Neuronal stem cell (in vitro differentiated cells): ENCODE measurements at regions not wholly inside any gene's neighbourhood (a gene's known extent, or its start where the extent isn't known, plus 50 kb on each side); places are given as distances from the start of the nearest gene placed in this dataset.
"Not testable (repeated sequence)": the region's sequence is repeated elsewhere in the genome, so short reads cannot be mapped to it uniquely, and the experiment has no call there.

Experiments used
- DNase-seq: peaks from one replicate; pipeline ENCODE4 v3.0.0-alpha.2; 2013; ENCODE audit warnings: low spot score
- H2AFZ ChIP-seq: one replicate; pipeline ENCODE4 v1.6.1; 2013; ENCODE audit warnings: mild to moderate bottlenecking, low read length, inconsistent platforms
- H2AK5ac ChIP-seq: 2 replicates; pipeline ENCODE4 v1.6.1; 2013; ENCODE audit warnings: low read depth, mild to moderate bottlenecking, inconsistent platforms, low read length, moderate library complexity, mixed read lengths
- H2BK120ac ChIP-seq: 2 replicates; pipeline ENCODE4 v1.6.1; 2013; ENCODE audit warnings: low read depth, mild to moderate bottlenecking, inconsistent platforms, low read length, moderate library complexity, mixed read lengths
- H2BK12ac ChIP-seq: one replicate; pipeline ENCODE4 v1.6.1; 2013; ENCODE audit warnings: low read length, inconsistent platforms
- H2BK15ac ChIP-seq: 2 replicates; pipeline ENCODE4 v1.6.1; 2013; ENCODE audit warnings: mild to moderate bottlenecking, low read length, inconsistent platforms, mixed read lengths
- H2BK5ac ChIP-seq: one replicate; pipeline ENCODE4 v1.6.1; 2013; ENCODE audit warnings: inconsistent platforms, mild to moderate bottlenecking, low read length, moderate library complexity
- H3K14ac ChIP-seq: one replicate; pipeline ENCODE4 v1.6.1; 2013; ENCODE audit warnings: low read length, inconsistent platforms
- H3K18ac ChIP-seq: 2 replicates; pipeline ENCODE4 v1.6.1; 2013; ENCODE audit warnings: low read length, inconsistent platforms
- H3K23ac ChIP-seq: 2 replicates; pipeline ENCODE4 v1.6.1; 2013; ENCODE audit warnings: low read depth, mild to moderate bottlenecking, mixed read lengths, low read length, inconsistent platforms; ENCODE audit not compliant: poor library complexity
- H3K27ac ChIP-seq: replicated peaks from 3 replicates; pipeline ENCODE4 v1.5.1; 2013; ENCODE audit warnings: low read length, inconsistent platforms
- H3K27me3 ChIP-seq, 3 experiments: 2 replicates each; pipeline ENCODE4 v1.6.1; 2013; ENCODE audit warnings: low read length in 3 of 3, mild to moderate bottlenecking in 2 of 3, inconsistent platforms in 1 of 3, low read depth in 1 of 3, mixed read lengths in 1 of 3, moderate library complexity in 1 of 3; ENCODE audit not compliant: control insufficient read depth in 3 of 3, insufficient read depth in 3 of 3
- H3K36me3 ChIP-seq, 2 donors: replicated peaks in 1 of 2; 2 replicates each; pipeline ENCODE4 v1.6.1; 2013; ENCODE audit warnings: low read length in 2 of 2; ENCODE audit not compliant: control insufficient read depth in 2 of 2, insufficient read depth in 2 of 2
- H3K4ac ChIP-seq: 2 replicates; pipeline ENCODE4 v1.6.1; 2013; ENCODE audit warnings: inconsistent platforms, mild to moderate bottlenecking, low read length, moderate library complexity
- H3K4me1 ChIP-seq, 2 donors: 1 replicate in 1 of 2; 2 replicates in 1 of 2; pipeline ENCODE4 v1.6.1; 2013; ENCODE audit warnings: low read length in 2 of 2, low read depth in 1 of 2; ENCODE audit not compliant: control insufficient read depth in 2 of 2, insufficient read depth in 1 of 2
- H3K4me2 ChIP-seq: one replicate; pipeline ENCODE4 v1.6.1; 2013; ENCODE audit warnings: mild to moderate bottlenecking, low read length, inconsistent platforms; ENCODE audit not compliant: insufficient read depth, poor library complexity, severe bottlenecking
- H3K4me3 ChIP-seq, 2 donors: 2 replicates each; pipeline ENCODE4 v1.5.1; 2013; ENCODE audit warnings: low read length in 2 of 2, mild to moderate bottlenecking in 2 of 2, inconsistent platforms in 1 of 2, moderate library complexity in 1 of 2
- H3K79me1 ChIP-seq: one replicate; pipeline ENCODE4 v1.6.1; 2013; ENCODE audit warnings: low read depth, mild to moderate bottlenecking, inconsistent platforms, low read length, moderate library complexity
- H3K9ac ChIP-seq: one replicate; pipeline ENCODE4 v1.6.1; 2013; ENCODE audit warnings: mild to moderate bottlenecking, low read depth, low read length, inconsistent platforms; ENCODE audit not compliant: poor library complexity
- H3K9me3 ChIP-seq, 2 donors: replicated peaks in 1 of 2; 2 replicates each; pipeline versions ENCODE3 to v1.6.1; 2013; ENCODE audit warnings: low read length in 2 of 2, mild to moderate bottlenecking in 2 of 2, inconsistent platforms in 1 of 2, low read depth in 1 of 2, mixed read lengths in 1 of 2, moderate library complexity in 1 of 2; ENCODE audit not compliant: control insufficient read depth in 2 of 2, insufficient read depth in 1 of 2
- H4K8ac ChIP-seq: one replicate; pipeline ENCODE4 v1.6.1; 2013; ENCODE audit warnings: low read depth, mild to moderate bottlenecking, inconsistent platforms, low read length, moderate library complexity
- H4K91ac ChIP-seq: one replicate; pipeline ENCODE4 v1.6.1; 2013; ENCODE audit warnings: low read length, low read depth, mild to moderate bottlenecking, inconsistent platforms; ENCODE audit not compliant: poor library complexity
- WGBS, 2 donors: extraction: QIAGEN DNeasy Blood & Tissue Kit; methylation state at CpG; one replicate each; pipeline ENCODE4 v1.1.7; 2013; ENCODE audit warnings: missing lambda C conversion rate in 2 of 2, mixed read lengths in 1 of 2; ENCODE audit not compliant: insufficient read length in 2 of 2, insufficient replicate concordance in 1 of 2; ENCODE audit errors: extremely low coverage in 2 of 2; 5-methylcytosine and 5-hydroxymethylcytosine counted together

DNA sequence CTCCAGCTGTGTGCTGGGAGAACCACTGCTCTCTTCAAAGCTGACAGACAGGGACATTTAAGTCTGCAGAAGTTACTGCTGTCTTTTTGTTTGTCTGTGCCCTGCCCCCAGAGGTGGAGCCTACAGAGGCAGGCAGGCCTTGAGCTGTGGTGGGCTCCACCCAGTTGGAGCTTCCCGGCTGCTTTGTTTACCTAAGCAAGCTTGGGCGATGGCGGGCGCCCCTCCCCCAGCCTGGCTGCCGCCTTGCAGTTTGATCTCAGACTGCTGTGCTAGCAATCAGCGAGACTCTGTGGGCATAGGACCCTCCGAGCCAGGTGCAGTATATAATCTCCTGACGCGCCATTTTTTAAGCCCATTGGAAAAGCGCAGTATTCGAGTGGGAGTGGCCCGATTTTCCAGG is 119.7 kb downstream of the OSTF1 start:
- not testable (repeated sequence) for H3K27me3 ChIP-seq, H2AFZ ChIP-seq, H3K4me2 ChIP-seq, H2AK5ac ChIP-seq, H3K9ac ChIP-seq, H4K8ac ChIP-seq, H3K18ac ChIP-seq, H2BK120ac ChIP-seq, H3K9me3 ChIP-seq, H3K36me3 ChIP-seq, H2BK5ac ChIP-seq, H4K91ac ChIP-seq, H2BK15ac ChIP-seq, H3K4ac ChIP-seq, H2BK12ac ChIP-seq, H3K14ac ChIP-seq, H3K4me3 ChIP-seq, H3K4me1 ChIP-seq, H3K79me1 ChIP-seq, DNase-seq, H3K23ac ChIP-seq, H3K27ac ChIP-seq
- no CpG with 5 or more reads among the region's 12 CpGs for whole genome bisulfite sequencing, 2 donors

DNA sequence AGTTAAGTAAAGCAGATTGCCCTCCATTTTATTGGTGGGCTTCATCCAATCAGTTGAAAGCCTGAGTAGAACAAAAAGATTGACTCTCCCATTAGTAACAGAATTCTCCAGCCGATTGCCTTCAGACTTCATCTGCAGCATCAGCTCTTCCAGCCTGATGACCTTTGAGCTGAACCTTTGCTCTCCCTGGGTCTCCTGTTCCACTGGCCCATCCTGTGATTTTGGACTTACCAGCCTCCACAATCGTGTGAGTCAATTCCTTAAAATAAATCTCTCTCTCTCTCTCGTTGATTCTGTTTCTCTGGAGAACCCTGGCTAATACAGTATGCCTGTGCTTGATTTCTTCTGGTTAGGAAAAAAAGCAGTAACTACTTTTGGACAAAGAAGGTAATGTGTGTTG is 121.9 kb downstream of the OSTF1 start:
- H3K27me3 ChIP-seq = no peaks in the 10 kb centered on the region
- H3K4me3 ChIP-seq = no peak overlapping the region
- no peak overlapping the region for H3K4me2 ChIP-seq
- no peaks in the 10 kb centered on the region for H3K4me1 ChIP-seq
- no peak overlapping the region for H3K9ac ChIP-seq
- H2BK5ac ChIP-seq = no peak overlapping the region
- H3K79me1 ChIP-seq = no peaks in the 10 kb centered on the region
- no peak overlapping the region for H2AK5ac ChIP-seq
- no peak overlapping the region for H3K4ac ChIP-seq
- no peak overlapping the region for H3K23ac ChIP-seq
- no peak overlapping the region for H2BK15ac ChIP-seq
- no peak overlapping the region for H4K91ac ChIP-seq
- no peak overlapping the region for H3K27ac ChIP-seq
- no peak overlapping the region for H2AFZ ChIP-seq
- H4K8ac ChIP-seq = no peak overlapping the region
- no peaks in the 10 kb centered on the region for H3K9me3 ChIP-seq
- no peak overlapping the region for H2BK120ac ChIP-seq
- H3K36me3 ChIP-seq = no peaks in the 10 kb centered on the region
- no peak overlapping the region for H3K18ac ChIP-seq
- no peak overlapping the region for H3K14ac ChIP-seq
- no peak overlapping the region for H2BK12ac ChIP-seq
- no CpG with 5 or more reads among the region's 3 CpGs for WGBS, 2 donors
- DNase-seq = no peak

DNA sequence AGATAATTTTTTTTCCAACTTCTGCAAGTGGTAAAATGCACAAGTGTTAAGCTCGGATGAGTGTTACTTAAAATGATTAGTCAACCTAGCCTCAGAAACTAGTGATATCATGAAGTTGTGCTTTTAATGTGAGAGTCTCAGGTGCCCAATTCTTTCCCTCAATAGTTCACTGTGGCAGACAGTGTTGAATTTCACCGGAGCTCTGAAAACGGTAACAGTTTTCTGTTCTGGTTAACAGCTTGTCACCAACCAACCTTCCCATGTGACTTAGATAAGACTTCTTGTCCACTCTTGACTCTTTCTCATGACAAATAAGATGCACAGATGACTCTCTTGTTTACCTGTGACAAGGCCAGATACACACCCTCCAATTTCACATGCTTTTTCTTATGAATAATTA is 125.5 kb downstream of the OSTF1 start:
- no peaks in the 10 kb centered on the region for H3K9me3 ChIP-seq
- no peak overlapping the region for H3K27ac ChIP-seq
- H3K36me3 ChIP-seq = no peaks in the 10 kb centered on the region
- H2AFZ ChIP-seq = no peak overlapping the region
- H3K4me1 ChIP-seq = no peaks in the 10 kb centered on the region
- H3K79me1 ChIP-seq = no peaks in the 10 kb centered on the region
- H2AK5ac ChIP-seq = no peak overlapping the region
- no peak overlapping the region for H3K4me2 ChIP-seq
- H3K23ac ChIP-seq = no peak overlapping the region
- DNase-seq = no peak
- no peak overlapping the region for H3K9ac ChIP-seq
- H3K4ac ChIP-seq = no peak overlapping the region
- no peak overlapping the region for H3K14ac ChIP-seq
- no peak overlapping the region for H4K8ac ChIP-seq
- no peak overlapping the region for H3K4me3 ChIP-seq
- H2BK15ac ChIP-seq = no peak overlapping the region
- H2BK12ac ChIP-seq = no peak overlapping the region
- no peak overlapping the region for H2BK120ac ChIP-seq
- no CpG with 5 or more reads among the region's 3 CpGs for WGBS, 2 donors
- H3K27me3 ChIP-seq = peaks cover 0 to 3% (median 0%) of the 10 kb centered on the region in 3 experiments
- H2BK5ac ChIP-seq = no peak overlapping the region
- no peak overlapping the region for H3K18ac ChIP-seq
- no peak overlapping the region for H4K91ac ChIP-seq

DNA sequence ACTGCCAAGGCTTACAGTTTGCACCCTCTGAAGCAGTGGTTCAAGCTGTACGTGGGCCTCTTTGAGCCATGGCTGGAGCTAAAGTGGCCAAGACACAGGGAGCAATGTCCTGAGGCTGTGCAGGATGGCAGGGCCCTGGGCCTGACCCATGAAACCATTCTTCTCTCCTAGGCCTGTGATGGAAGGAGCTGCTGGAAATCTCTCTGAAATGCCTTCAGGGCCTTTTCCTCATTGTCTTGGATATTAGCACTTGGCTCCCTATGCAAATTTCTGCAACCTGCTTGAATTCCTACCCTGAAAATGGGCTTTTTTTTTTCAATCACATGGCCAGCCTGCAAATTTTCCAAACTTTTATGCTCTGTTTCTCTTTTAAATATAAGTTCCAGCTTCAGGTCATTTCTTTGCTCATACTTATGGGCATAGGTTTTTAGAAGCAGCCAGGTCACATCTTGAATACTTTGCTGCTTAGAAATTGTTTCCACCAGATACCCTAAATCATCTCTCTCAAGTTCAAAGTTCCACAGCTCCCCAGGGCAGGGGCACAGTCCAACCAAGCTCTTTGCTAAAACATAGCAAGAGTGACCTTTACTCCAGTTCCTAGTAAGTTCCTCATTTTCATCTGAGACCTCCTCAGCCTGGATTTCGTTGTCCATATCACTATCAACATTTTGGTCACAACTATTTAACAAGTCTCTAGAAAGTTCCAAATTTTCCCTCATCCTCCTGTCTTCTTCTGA is 138.3 kb downstream of the OSTF1 start:
- Histone ChIP-seq H3K79me1 (no peaks in the 10 kb centered on the region), H3K4me3 (no peak overlapping the region), H3K9ac (no peak overlapping the region), H3K4me1 (no peaks in the 10 kb centered on the region), H3K4me2 (no peak overlapping the region), H4K91ac (no peak overlapping the region), H3K27ac (no peak overlapping the region), H4K8ac (no peak overlapping the region), H2AFZ (no peak overlapping the region), H2AK5ac (no peak overlapping the region), H3K4ac (no peak overlapping the region), H3K14ac (no peak overlapping the region), H2BK15ac (no peak overlapping the region), H3K27me3 (no peaks in the 10 kb centered on the region), H3K9me3 (no peaks in the 10 kb centered on the region), H3K18ac (no peak overlapping the region), H2BK120ac (no peak overlapping the region), H3K36me3 (no peaks in the 10 kb centered on the region), H3K23ac (no peak overlapping the region), H2BK12ac (no peak overlapping the region), H2BK5ac (no peak overlapping the region)
- no peak for DNase-seq
- no CpG with 5 or more reads among the region's 2 CpGs for WGBS, 2 donors
